ENCODE measurements at regions not wholly inside any gene's neighbourhood (a gene's known extent, or its start where the extent isn't known, plus 50 kb on each side); places are given as distances from the start of the nearest gene placed in this dataset.
"Not testable (repeated sequence)": the region's sequence is repeated elsewhere in the genome, so short reads cannot be mapped to it uniquely, and the experiment has no call there.

- H3K4me3 ChIP-seq, result peak overlapping the region; percentile 85
- peaks cover 27% of the 10 kb centered on the region for H3K4me1 ChIP-seq (replicated peaks)
- H3K27ac ChIP-seq, result peak overlapping the region; percentile 51
- DNase-seq (ENCODE audit: low read depth in 1 of 2, low spot score in 2 of 2), result peak; percentile 66 to 71
- peaks cover 11% of the 10 kb centered on the region; the same call in 1 of the 2 replicates for H3K36me3 ChIP-seq
- H3K9me3 ChIP-seq (replicated peaks), result no peaks in the 10 kb centered on the region
- H3K27me3 ChIP-seq (replicated peaks), result no peaks in the 10 kb centered on the region
These were observed 75.9 kb upstream of the VGLL4 start for GRCh38 chr3:11719406-11720303.

GRCh38 chr3:11718637-11719405, 75.1 kb upstream of the VGLL4 start:
- Histone ChIP-seq H3K9me3 (replicated peaks) (no peaks in the 10 kb centered on the region), H3K4me1 (replicated peaks) (peaks cover 27% of the 10 kb centered on the region), H3K27me3 (replicated peaks) (no peaks in the 10 kb centered on the region), H3K36me3 (peaks cover 11% of the 10 kb centered on the region; the same call in 1 of the 2 replicates), H3K4me3 (peak overlapping the region; percentile 85), H3K27ac (peak overlapping the region; percentile 51)
- peak; percentile 52 to 64 for DNase-seq (ENCODE audit: low read depth in 1 of 2, low spot score in 2 of 2)

DNA sequence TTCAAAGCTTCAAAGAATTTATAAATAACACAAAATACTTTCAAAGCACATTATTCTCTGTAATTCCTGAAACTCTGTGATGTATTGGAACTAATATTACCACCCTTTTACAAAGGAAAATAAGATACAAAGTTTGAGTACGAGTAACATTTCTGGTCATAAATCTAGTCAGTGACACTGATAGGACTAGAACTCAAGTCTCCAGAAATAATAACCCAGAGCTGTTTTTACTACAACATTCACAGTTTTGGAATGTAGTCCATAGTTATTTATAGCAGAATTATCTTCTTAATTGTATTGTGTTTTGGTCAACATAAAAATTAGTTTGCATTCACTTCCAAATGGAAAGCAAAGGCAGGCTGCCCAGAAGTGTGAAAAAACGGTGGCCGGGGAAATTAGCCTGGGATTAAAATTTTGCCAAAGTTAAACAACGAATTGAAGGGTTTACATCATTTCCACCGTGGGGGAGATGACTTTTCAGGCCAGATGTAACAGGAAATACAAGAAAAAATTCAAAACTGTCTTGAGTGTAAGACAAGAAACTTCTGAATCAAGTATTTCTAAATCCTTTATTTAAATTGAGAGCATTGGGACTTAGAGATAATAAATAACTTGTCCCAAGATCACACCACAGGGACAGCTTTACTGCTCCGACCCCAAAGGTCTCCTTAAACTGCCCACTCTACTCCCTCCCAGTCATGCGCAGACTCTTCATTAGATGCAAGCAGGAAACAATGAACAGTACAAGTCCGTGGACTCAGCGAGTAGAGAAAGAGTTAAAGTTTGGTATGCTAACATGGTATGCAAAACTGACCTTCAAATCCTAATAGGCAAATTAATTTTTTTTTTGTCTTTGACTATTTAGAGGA, 74.3 kb upstream of the VGLL4 start:
- Histone ChIP-seq H3K4me1 (replicated peaks) (peaks cover 27% of the 10 kb centered on the region), H3K27me3 (replicated peaks) (no peaks in the 10 kb centered on the region), H3K4me3 (peak overlapping the region; percentile 85), H3K36me3 (peaks cover 11% of the 10 kb centered on the region; the same call in 1 of the 2 replicates), H3K27ac (peak overlapping the region; percentile 51), H3K9me3 (replicated peaks) (no peaks in the 10 kb centered on the region)
- peak in 1 of 2 experiments; percentile 61 for DNase-seq (ENCODE audit: low read depth in 1 of 2, low spot score in 2 of 2)

DNA sequence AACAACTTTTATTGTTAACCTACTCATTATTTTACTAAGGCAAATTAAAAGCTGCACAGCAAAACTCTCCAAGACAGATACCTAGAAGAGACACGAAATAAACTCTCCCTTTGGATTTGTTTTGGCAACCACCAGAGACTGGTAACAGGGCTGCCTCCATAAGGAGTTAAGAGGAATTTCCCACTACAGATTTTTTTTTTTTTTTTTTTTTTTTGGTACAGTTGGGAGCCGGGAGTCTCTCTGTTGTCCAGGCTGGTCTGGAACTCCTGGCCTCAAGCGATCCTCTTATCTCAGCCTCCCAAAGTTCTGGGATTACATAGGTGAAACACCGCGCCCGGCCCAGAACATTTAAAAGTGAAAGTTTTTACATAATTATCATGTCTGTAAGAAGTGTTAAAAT, 73.6 kb upstream of the VGLL4 start:
- Histone ChIP-seq H3K4me1 (replicated peaks) (peaks cover 27% of the 10 kb centered on the region), H3K9me3 (replicated peaks) (no peaks in the 10 kb centered on the region), H3K4me3 (no peak overlapping the region), H3K27ac (peak overlapping the region; percentile 51; the same call in 1 of the 2 replicates), H3K27me3 (replicated peaks) (no peaks in the 10 kb centered on the region), H3K36me3 (peaks cover 11% of the 10 kb centered on the region; the same call in 1 of the 2 replicates)
- DNase-seq (ENCODE audit: low read depth in 1 of 2, low spot score in 2 of 2), result peak in 1 of 2 experiments; percentile 27

DNA sequence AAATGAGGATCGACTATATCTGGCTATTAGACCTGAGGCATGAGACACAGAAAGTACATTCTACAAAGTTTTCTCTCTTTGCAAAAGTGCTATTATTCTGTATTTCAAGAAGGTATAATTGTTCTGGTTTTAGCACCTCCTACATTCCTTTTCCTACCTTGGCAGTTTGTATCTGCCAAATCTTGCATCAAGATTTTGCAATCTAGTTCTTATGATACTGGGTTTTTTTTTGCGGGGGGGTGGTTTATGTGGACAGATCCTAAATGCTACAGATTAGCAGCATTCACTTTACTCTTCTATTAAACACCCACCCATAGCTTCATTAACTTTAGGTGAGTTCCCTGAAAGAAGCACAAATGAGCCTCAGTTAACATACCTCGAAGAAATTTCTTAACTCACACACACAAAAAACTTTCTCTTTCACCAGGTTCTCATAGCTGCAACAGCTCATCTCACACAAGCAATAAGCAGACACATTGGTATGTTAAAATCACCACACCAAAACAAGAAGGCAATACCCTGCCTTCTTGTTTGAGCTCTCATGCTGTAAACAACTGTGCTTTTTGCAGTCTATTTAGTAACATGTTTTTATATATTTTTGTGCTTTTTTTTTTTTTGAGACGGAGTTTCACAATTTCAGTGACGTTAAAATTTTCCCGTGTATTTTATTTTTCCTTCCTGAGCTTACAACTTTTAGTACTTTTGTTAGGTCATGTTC, 73.0 kb upstream of the VGLL4 start:
- peak in 1 of 2 experiments; percentile 4 for DNase-seq (ENCODE audit: low read depth in 1 of 2, low spot score in 2 of 2)
- H3K27me3 ChIP-seq (replicated peaks), result no peaks in the 10 kb centered on the region
- peaks cover 27% of the 10 kb centered on the region for H3K4me1 ChIP-seq (replicated peaks)
- no peaks in the 10 kb centered on the region for H3K9me3 ChIP-seq (replicated peaks)
- peaks cover 11% of the 10 kb centered on the region; the same call in 1 of the 2 replicates for H3K36me3 ChIP-seq
- no peak overlapping the region for H3K27ac ChIP-seq
- no peak overlapping the region for H3K4me3 ChIP-seq

GRCh38 chr3:11713171-11713570, 69.5 kb upstream of the VGLL4 start:
- Histone ChIP-seq H3K27ac (no peak overlapping the region), H3K9me3 (replicated peaks) (no peaks in the 10 kb centered on the region), H3K4me1 (replicated peaks) (peaks cover 9% of the 10 kb centered on the region), H3K36me3 (no peaks in the 10 kb centered on the region), H3K27me3 (replicated peaks) (no peaks in the 10 kb centered on the region), H3K4me3 (no peak overlapping the region)
- no peak for DNase-seq (ENCODE audit: low read depth in 1 of 2, low spot score in 2 of 2)

DNA sequence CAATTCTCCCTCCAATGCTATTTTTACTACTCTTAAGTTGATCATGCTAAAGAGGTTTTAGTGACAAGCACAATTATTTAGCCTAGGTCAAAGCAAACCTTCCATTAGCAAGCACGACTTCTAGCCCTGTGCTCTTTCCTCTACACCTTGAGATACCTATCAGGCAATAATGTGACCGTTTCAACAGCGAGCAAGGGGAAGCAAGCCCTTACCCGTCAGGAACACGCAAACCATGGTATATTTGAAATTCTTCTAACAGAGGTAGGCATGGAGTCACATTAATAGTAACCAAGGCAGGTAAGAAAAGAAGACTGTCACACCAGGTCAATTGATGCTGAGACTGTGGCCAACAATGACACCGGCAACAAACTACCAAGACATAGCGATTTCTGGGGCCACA, 68.9 kb upstream of the VGLL4 start:
- no peak for DNase-seq (ENCODE audit: low read depth in 1 of 2, low spot score in 2 of 2)
- Histone ChIP-seq H3K27me3 (replicated peaks) (no peaks in the 10 kb centered on the region), H3K9me3 (replicated peaks) (no peaks in the 10 kb centered on the region), H3K36me3 (no peaks in the 10 kb centered on the region), H3K27ac (no peak overlapping the region), H3K4me1 (replicated peaks) (peaks cover 9% of the 10 kb centered on the region), H3K4me3 (no peak overlapping the region)

- Histone ChIP-seq H3K4me3 (no peak overlapping the region), H3K27me3 (replicated peaks) (no peaks in the 10 kb centered on the region), H3K36me3 (no peaks in the 10 kb centered on the region), H3K9me3 (replicated peaks) (no peaks in the 10 kb centered on the region), H3K4me1 (replicated peaks) (peaks cover 5% of the 10 kb centered on the region), H3K27ac (no peak overlapping the region)
- no peak for DNase-seq (ENCODE audit: low read depth in 1 of 2, low spot score in 2 of 2)
These were observed 68.2 kb upstream of the VGLL4 start for GRCh38 chr3:11711876-11712275.

DNA sequence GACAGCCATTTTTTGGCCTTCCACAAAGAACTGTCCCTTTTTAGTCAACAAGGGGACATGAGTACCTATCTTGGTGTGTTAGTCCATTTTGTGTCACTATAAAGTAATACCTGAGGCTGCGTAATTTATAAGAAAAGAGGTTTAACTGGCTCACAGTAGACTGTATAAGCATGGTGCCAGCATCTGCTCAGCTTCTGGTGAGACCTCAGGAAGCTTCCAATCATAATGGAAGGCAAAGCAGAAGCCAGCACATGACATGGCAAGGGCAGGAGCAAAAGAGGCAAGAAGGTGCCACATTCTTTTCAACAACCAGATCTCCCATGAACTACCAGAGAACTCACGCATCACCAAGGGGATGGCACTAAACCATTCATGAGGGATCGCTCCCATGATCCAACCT, 66.1 kb upstream of the VGLL4 start:
- Histone ChIP-seq H3K4me1 (replicated peaks) (no peaks in the 10 kb centered on the region), H3K4me3 (no peak overlapping the region), H3K27ac (no peak overlapping the region), H3K27me3 (replicated peaks) (no peaks in the 10 kb centered on the region), H3K9me3 (replicated peaks) (no peaks in the 10 kb centered on the region), H3K36me3 (no peaks in the 10 kb centered on the region)
- no peak for DNase-seq (ENCODE audit: low read depth in 1 of 2, low spot score in 2 of 2)

- not testable (repeated sequence) for H3K27me3 ChIP-seq (replicated peaks); H3K36me3 ChIP-seq; H3K9me3 ChIP-seq (replicated peaks); H3K4me1 ChIP-seq (replicated peaks); H3K4me3 ChIP-seq; H3K27ac ChIP-seq; DNase-seq (ENCODE audit: low read depth in 1 of 2, low spot score in 2 of 2)
These were observed 63.4 kb upstream of the VGLL4 start for GRCh38 chr3:11707084-11707483.

DNA sequence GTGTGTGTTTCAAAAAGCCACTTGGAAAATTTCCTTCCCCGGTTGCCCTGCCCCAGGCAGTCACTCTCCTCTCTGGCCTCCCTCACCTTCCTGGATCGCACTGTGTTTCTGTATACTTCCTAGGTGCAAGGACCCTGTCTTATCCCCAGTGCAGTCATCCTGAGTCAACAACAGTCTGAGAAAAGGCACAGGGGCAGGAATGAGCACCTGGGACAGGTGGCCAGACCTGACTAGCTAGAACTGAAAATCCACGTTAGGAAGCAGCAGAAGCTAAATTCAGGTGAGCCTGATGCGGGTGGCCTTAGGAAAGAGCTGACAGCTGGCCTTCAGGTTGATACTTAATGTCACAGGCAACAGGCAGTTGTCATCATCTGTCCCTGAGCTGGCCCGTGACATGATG, 62.9 kb upstream of the VGLL4 start:
- Histone ChIP-seq H3K4me1 (replicated peaks) (no peaks in the 10 kb centered on the region), H3K36me3 (no peaks in the 10 kb centered on the region), H3K9me3 (replicated peaks) (no peaks in the 10 kb centered on the region), H3K27me3 (replicated peaks) (no peaks in the 10 kb centered on the region), H3K4me3 (no peak overlapping the region), H3K27ac (no peak overlapping the region)
- DNase-seq (ENCODE audit: low read depth in 1 of 2, low spot score in 2 of 2), result no peak

GRCh38 chr3:11705049-11705448, 61.3 kb upstream of the VGLL4 start:
- Histone ChIP-seq H3K27me3 (replicated peaks) (no peaks in the 10 kb centered on the region), H3K36me3 (no peaks in the 10 kb centered on the region), H3K9me3 (replicated peaks) (no peaks in the 10 kb centered on the region), H3K27ac (no peak overlapping the region), H3K4me1 (replicated peaks) (no peaks in the 10 kb centered on the region), H3K4me3 (no peak overlapping the region)
- DNase-seq (ENCODE audit: low read depth in 1 of 2, low spot score in 2 of 2), result no peak

DNA sequence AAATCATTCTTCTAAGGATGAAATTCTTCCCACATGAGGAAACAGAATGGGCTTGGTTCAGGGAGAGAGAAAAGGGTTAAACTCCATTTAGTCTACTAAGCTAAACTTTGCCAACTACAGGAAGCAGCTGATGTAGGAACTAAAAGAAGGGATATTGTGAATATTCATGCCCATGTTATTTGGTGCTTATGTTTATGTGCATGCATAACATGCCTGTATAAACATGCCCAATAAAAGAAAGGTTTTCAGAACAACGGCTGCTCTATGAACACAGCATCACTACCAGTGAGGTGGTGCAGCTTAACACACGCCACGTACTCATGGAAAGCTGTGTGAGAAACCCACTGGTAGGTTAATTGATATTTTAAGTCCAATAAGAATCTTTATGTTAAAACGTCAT, 59.4 kb upstream of the VGLL4 start:
- Histone ChIP-seq H3K27me3 (replicated peaks) (no peaks in the 10 kb centered on the region), H3K36me3 (peaks cover 2% of the 10 kb centered on the region; the same call in 1 of the 2 replicates), H3K9me3 (replicated peaks) (no peaks in the 10 kb centered on the region), H3K4me1 (replicated peaks) (peaks cover 8% of the 10 kb centered on the region), H3K27ac (no peak overlapping the region), H3K4me3 (no peak overlapping the region)
- DNase-seq (ENCODE audit: low read depth in 1 of 2, low spot score in 2 of 2), result no peak

All from SJSA1 (cell line).